ENCODE measurements at regions not wholly inside any gene's neighbourhood (a gene's known extent, or its start where the extent isn't known, plus 50 kb on each side); places are given as distances from the start of the nearest gene placed in this dataset.

DNA sequence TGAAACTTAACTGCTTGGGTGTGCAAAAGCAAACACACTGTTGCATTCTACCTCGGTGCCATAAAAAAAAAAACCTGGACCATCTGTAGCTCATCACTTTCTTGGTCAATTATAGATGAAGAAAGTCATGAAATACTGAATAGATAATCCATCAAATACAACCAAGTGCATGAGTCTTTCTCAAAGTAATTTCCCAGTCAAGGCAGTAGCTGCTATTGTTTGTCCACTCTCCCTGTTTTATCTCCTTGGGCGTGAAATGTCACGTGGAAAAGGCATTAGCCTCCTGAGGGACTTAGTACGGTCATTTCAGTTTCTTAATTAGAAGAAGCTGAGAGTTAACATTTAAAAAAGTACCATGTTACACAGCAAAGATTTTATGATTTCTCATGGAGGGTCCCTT, 1697.9 kb downstream of the PCDH9 start:
- no peak for TF ChIP-seq CTCF (conservative IDR thresholded peaks at IDR 0.05)
- no peak overlapping the region for H3K27ac ChIP-seq

DNA sequence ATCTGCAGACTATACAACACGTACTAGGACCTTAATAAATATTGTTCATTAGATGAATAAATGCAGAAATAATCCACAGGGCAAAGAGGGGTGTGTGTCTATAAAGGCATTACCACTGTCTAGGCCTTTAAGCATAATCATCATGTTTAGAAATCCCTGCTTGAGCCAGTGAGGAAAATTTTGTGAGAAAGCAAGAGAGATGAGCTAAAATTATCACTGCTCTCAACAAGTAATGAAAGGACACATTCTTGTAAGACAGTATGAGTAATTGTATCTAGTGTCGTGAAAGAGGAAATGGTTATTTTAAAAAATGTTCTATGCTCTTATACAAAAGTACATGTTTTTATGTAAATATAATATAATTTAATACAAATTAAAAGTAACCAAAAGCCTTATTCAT, 1699.4 kb downstream of the PCDH9 start:
- no peak overlapping the region for H3K27ac ChIP-seq
- TF ChIP-seq CTCF (conservative IDR thresholded peaks at IDR 0.05) = no peak

- no peak overlapping the region for H3K27ac ChIP-seq
- TF ChIP-seq CTCF (conservative IDR thresholded peaks at IDR 0.05) = no peak
Measured at GRCh38 chr13:65529541-65529940, 1700.6 kb downstream of the PCDH9 start.

DNA sequence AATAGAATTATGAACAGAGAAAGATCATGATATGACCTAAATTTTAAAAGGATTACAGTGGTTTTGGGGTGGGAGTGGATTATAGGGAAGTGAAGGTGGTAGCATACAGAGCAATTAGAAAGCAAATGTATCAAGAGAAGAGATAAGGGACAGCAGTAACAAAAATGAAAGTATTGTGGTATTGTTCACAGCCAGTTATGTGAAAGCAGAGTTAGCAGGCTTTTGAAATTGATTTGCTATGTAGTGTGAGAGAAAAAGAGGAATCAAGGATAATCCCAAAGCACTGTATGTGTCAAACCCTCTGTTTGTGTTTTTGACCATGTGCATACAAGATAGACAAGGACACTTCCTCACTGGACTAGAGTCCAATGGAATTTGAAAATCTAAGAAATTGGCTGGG, 1721.4 kb downstream of the PCDH9 start:
- TF ChIP-seq CTCF (conservative IDR thresholded peaks at IDR 0.05) = no peak

DNA sequence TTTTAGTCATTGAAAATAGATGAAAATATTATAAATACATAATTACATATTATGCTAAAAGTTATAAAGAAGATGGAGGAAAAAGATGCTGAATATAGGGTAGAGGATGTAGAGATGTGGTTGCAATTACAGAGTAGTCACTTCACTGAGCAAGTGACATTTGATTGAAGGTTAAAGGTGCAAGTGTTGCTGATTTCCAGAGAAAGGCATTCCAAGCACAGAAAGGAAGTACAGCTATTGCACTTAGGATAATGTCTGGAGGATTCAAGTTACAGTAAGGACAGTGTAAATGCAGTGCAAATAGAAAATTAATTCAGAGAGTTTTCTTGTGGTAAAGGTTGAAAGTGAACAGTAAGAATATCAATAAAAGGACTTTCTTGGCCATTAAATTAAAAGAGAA, 1721.8 kb downstream of the PCDH9 start:
- H3K27ac ChIP-seq = no peak overlapping the region
- no peak for TF ChIP-seq CTCF (conservative IDR thresholded peaks at IDR 0.05)

More for the DNA sequence above, 1721.4 kb downstream of the PCDH9 start:
- no peak overlapping the region for H3K27ac ChIP-seq

GRCh38 chr13:65505941-65506340, 1724.2 kb downstream of the PCDH9 start:
- TF ChIP-seq CTCF (conservative IDR thresholded peaks at IDR 0.05) = no peak
- H3K27ac ChIP-seq = no peak overlapping the region

GRCh38 chr13:65504213-65504612, 1725.9 kb downstream of the PCDH9 start:
- TF ChIP-seq CTCF (conservative IDR thresholded peaks at IDR 0.05) = no peak
- H3K27ac ChIP-seq = no peak overlapping the region

- no peak for TF ChIP-seq CTCF (conservative IDR thresholded peaks at IDR 0.05)
Measured at GRCh38 chr13:65500481-65500880, 1729.7 kb downstream of the PCDH9 start.

More at GRCh38 chr13:65500481-65500880, 1729.7 kb downstream of the PCDH9 start:
- no peak overlapping the region for H3K27ac ChIP-seq
